ENCODE measurements at regions not wholly inside any gene's neighbourhood (a gene's known extent, or its start where the extent isn't known, plus 50 kb on each side); places are given as distances from the start of the nearest gene placed in this dataset.
"Not testable (repeated sequence)": the region's sequence is repeated elsewhere in the genome, so short reads cannot be mapped to it uniquely, and the experiment has no call there.

DNA sequence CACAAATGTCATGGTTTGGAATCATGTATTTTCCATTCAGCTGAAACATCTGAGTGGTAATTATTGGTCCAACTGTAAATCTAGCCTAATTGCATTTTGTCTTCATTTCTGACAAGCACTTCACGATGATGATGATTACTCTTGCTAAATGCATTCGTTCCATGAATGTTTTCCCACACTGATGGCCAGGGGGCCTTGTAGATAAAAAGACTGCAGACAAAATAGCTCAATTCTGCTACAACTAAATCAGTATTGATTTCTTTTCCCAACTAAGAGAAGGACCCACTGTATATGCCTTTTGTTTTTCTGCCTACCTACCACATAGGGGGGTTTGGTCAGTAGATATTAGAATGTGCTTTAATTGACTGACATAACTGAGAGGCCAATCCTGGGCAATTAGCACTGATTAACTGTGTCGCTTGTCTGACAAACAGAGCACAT lies 1351.3 kb upstream of the NUDT12 start:
- no peak for DNase-seq (ENCODE audit: low read depth)
- TF ChIP-seq, protein P1, sequence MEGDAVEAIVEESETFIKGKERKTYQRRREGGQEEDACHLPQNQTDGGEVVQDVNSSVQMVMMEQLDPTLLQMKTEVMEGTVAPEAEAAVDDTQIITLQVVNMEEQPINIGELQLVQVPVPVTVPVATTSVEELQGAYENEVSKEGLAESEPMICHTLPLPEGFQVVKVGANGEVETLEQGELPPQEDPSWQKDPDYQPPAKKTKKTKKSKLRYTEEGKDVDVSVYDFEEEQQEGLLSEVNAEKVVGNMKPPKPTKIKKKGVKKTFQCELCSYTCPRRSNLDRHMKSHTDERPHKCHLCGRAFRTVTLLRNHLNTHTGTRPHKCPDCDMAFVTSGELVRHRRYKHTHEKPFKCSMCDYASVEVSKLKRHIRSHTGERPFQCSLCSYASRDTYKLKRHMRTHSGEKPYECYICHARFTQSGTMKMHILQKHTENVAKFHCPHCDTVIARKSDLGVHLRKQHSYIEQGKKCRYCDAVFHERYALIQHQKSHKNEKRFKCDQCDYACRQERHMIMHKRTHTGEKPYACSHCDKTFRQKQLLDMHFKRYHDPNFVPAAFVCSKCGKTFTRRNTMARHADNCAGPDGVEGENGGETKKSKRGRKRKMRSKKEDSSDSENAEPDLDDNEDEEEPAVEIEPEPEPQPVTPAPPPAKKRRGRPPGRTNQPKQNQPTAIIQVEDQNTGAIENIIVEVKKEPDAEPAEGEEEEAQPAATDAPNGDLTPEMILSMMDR (conservative IDR thresholded peaks at IDR 0.05; ENCODE audit: low read depth, low read length): no peak
- no peak overlapping the region for H3K4me3 ChIP-seq (ENCODE audit: low read depth, low read length)

DNA sequence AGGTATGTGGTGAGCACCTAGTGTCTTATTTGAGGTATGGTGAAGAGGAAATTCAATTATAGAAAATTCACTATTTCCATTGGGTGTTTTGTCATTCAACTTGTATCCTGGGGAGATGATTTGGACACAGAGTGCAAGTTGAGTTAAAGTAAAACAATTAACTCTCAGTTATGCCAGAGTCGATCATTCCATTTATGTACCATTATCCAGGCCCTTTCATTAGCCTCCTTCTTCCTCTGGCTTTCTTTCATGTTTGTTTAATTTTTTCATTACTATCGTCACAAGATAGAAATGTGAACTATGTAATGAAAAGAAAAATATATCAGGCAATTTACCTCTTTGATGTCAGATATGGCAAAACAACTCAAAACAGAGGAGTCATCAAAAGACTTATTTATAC lies 1347.2 kb upstream of the NUDT12 start:
- no peak overlapping the region for H3K4me3 ChIP-seq (ENCODE audit: low read depth, low read length)
- TF ChIP-seq, protein P1 (conservative IDR thresholded peaks at IDR 0.05; ENCODE audit: low read depth, low read length): no peak
- DNase-seq (ENCODE audit: low read depth): peak; percentile 12

DNA sequence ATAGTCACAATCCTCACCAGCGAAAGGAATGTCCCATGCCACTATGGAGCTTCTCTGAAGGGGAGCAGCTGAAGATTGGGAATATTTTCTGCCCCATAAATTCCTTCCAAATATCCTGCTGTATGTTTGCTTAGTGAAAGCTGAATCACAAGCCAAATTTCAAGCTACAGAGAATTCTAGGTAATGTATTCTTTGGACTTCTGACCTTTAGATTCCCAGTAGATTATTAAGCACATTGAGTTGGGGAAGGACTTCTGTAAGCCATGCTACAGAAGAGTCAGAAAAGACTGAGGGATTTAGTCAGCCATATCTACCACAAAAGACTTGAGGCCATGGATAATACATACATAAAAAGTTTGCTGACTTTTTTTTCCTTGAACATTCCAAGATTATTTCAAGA lies 1342.0 kb upstream of the NUDT12 start:
- no peak overlapping the region for H3K4me3 ChIP-seq (ENCODE audit: low read depth, low read length)
- DNase-seq (ENCODE audit: low read depth): peak; percentile 0
- TF ChIP-seq, protein P1 (conservative IDR thresholded peaks at IDR 0.05; ENCODE audit: low read depth, low read length): no peak

DNA sequence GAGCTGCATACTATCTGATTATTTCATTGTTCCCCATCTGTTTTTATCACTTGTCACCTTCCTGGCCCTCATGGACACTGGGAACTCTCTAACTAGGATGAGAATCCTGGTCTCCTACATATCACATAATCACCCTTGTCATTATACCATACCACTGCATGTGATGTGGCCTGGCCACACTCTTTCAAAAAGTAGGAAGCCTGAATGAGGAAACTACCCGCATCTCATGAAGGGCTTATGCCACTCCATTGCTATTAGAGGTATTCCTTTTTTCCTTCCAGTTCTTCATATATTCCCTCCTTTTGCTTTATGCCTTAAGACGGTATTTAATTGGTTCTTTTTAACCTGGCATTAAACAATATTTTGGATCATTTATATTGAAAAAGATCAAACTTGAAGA lies 1341.4 kb upstream of the NUDT12 start:
- TF ChIP-seq, protein P1 (conservative IDR thresholded peaks at IDR 0.05; ENCODE audit: low read depth, low read length): no peak
- H3K4me3 ChIP-seq (ENCODE audit: low read depth, low read length): no peak overlapping the region
- DNase-seq (ENCODE audit: low read depth): no peak

DNA sequence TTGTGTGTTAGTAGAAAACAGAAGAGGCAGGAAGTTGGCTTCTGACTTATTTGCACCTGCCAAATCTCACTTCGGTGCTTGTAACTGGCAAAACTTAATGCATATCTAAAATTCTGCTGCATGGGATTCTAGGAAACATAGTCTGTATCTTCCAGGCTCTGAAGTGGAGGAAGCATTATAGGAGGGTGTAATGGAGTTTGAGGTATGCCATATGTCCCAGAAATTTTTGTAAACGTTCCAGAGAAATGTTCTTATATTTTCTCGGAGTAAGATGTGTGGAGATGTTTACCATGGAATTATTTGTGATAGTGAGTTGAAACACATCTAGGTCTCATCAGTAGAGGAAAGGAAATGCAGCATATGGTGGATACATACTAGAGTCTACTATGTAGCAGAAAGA lies 1329.0 kb upstream of the NUDT12 start:
- DNase-seq (ENCODE audit: low read depth): no peak
- TF ChIP-seq, protein P1 (conservative IDR thresholded peaks at IDR 0.05; ENCODE audit: low read depth, low read length): no peak
- H3K4me3 ChIP-seq (ENCODE audit: low read depth, low read length): no peak overlapping the region

DNA sequence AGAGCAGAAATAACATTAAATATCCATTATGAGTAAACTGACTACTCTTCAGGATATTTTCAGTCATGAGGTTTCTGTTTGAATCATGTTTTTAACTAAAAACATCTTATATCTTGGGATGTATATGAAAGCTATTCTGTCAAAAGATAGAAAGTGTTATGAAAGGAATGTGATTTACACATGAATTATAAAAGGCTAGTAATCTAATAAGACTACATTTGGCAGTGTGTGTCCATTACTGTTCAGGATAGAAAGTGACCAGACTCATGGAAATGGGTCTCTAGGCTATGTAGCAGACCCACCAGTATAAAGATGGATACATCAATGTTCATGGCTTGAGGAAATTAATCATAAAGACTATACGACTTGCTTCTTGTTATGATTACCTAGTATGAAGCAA lies 1328.2 kb upstream of the NUDT12 start:
- TF ChIP-seq, protein P1 (conservative IDR thresholded peaks at IDR 0.05; ENCODE audit: low read depth, low read length): no peak
- H3K4me3 ChIP-seq (ENCODE audit: low read depth, low read length): no peak overlapping the region
- DNase-seq (ENCODE audit: low read depth): no peak

DNA sequence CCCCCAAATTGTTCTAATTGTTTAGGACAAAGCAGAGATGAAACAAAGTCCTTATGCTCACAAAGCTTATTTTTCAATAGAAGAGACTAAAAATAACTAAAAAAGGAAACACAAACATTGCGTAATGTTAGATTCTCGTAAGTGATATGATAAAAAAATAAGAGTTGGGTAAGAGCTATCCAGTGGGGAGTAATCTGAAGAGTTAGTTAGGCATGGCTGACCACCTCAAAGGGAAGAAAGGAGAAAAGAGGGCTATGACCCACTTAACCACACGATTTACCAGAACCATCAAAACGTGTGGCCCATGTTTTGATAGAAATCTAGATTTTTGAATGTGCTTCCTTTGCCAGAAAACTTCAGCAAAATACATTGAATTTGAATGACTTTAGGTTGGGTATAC lies 1296.8 kb upstream of the NUDT12 start:
- no peak overlapping the region for H3K4me3 ChIP-seq (ENCODE audit: low read depth, low read length)
- peak; percentile 54 for DNase-seq (ENCODE audit: low read depth)
- TF ChIP-seq, protein P1 (conservative IDR thresholded peaks at IDR 0.05; ENCODE audit: low read depth, low read length): no peak

DNA sequence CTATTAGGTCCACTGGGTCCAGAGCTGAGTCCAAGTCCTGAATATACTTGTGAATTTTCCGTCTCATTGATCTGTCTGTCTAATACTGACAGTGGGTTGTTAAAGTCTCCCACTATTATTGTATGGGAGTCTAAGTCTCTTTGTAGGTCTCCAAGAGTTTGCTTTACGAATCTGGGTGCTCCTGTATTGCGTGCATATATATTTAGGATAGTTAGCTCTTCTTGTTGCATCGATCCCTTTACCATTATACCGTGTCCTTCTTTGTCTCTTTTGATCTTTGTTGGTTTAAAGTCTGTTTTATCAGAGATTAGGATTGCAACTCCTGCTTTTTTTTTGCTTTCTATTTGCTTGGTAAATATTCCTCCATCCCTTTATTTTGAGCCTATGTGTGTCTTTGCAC lies 1289.5 kb upstream of the NUDT12 start:
- not testable (repeated sequence) for H3K4me3 ChIP-seq (ENCODE audit: low read depth, low read length); DNase-seq (ENCODE audit: low read depth)

Measured in choroid plexus epithelial cell (primary cell).